GM12878 (cell line): ENCODE measurements at regions not wholly inside any gene's neighbourhood (a gene's known extent, or its start where the extent isn't known, plus 50 kb on each side); places are given as distances from the start of the nearest gene placed in this dataset.

Source experiments
- ATAC-seq: fragments of 200-7000 bp; cut with Tn5 transposase; 3 replicates; pipeline ENCODE4 v1.9.1; 2020; ENCODE audit warnings: mild to moderate bottlenecking, moderate library complexity
- BruUV-seq: library from RNA; stranded (reverse); fragments of 400-500 nt; replicated peaks from 2 replicates; lab custom pipeline; 2021; lab: Mats Ljungman, UMichigan
- CTCF ChIA-PET: fragments of 300-600 bp; sonication (Branson Sonifier 250); formaldehyde crosslinking; extraction: SDS; loops from one replicate; lab custom pipeline; 2021; ENCODE audit warnings: inconsistent platforms; lab: Yijun Ruan, JAX
- POLR2A ChIA-PET: fragments of 350-600 bp; formaldehyde crosslinking; extraction: SDS; loops from one replicate; lab custom pipeline; 2021; ENCODE audit warnings: inconsistent platforms; lab: Charles Lee
- RAD21 ChIA-PET: fragments of 300-600 bp; sonication (Branson Sonifier 250); formaldehyde crosslinking; loops from one replicate; lab custom pipeline; 2023; ENCODE audit warnings: antibody characterized with exemption; ENCODE audit not compliant: unreplicated experiment; lab: Charles Lee
- SMC1A ChIA-PET: fragments of 300-600 bp; sonication (Branson Sonifier 250); formaldehyde crosslinking; loops from one replicate; lab custom pipeline; 2023; ENCODE audit not compliant: unreplicated experiment, uncharacterized antibody; lab: Charles Lee
- DNase-seq: peaks from one replicate; pipeline ENCODE4 v3.0.0-alpha.2; 2011; ENCODE audit warnings: low read depth, low spot score
- FAIRE-seq: peaks from 3 replicates; lab custom pipeline; 2011; peaks lifted over from hg19 to GRCh38; lab: Jason Lieb, UNC
- H2AFZ ChIP-seq: 2 replicates; pipeline ENCODE4 v1.6.0; 2011; ENCODE audit warnings: low read depth, low read length, control low read depth; ENCODE audit not compliant: control insufficient read depth
- H3K27ac ChIP-seq: 2 replicates; pipeline ENCODE4 v1.5.1; 2011; ENCODE audit warnings: control low read depth; ENCODE audit not compliant: control insufficient read depth, insufficient read depth
- H3K27me3 ChIP-seq, 2 experiments: replicated peaks in 1 of 2; 2 replicates each; pipeline versions ENCODE4 v1.6.0 to v1.6.1; 2011; ENCODE audit warnings: low read length in 1 of 2; ENCODE audit not compliant: control insufficient read depth in 2 of 2, insufficient read depth in 2 of 2
- H3K36me3 ChIP-seq, 2 experiments: 2 replicates each; pipeline ENCODE4 v1.5.1; 2011; ENCODE audit warnings: low read length in 1 of 2; ENCODE audit not compliant: control insufficient read depth in 2 of 2, insufficient read depth in 2 of 2
- H3K4me1 ChIP-seq: 2 replicates; pipeline ENCODE4 v1.6.1; 2011; ENCODE audit warnings: mild to moderate bottlenecking, low read length, moderate library complexity, mixed read lengths; ENCODE audit not compliant: control insufficient read depth, insufficient read depth
- H3K4me2 ChIP-seq: 2 replicates; pipeline ENCODE4 v1.6.0; 2011; ENCODE audit warnings: control low read depth; ENCODE audit not compliant: control insufficient read depth, insufficient read depth
- H3K4me3 ChIP-seq: fragments of 200-600 bp; sonication (generic); 2 replicates; pipeline ENCODE4 v1.5.1; 2016
- H3K79me2 ChIP-seq: 2 replicates; pipeline ENCODE4 v1.6.0; 2011; ENCODE audit warnings: low read length; ENCODE audit not compliant: control insufficient read depth, insufficient read depth
- H3K9ac ChIP-seq: 2 replicates; pipeline ENCODE4 v1.8.0; 2011; ENCODE audit warnings: low read length, control low read depth, mixed read lengths; ENCODE audit not compliant: control insufficient read depth, insufficient read depth
- H3K9me3 ChIP-seq: replicated peaks from 3 replicates; pipeline ENCODE4 v1.5.1; 2011; ENCODE audit warnings: mild to moderate bottlenecking, low read length; ENCODE audit not compliant: control insufficient read depth, insufficient read depth
- H4K20me1 ChIP-seq: 2 replicates; pipeline ENCODE4 v1.6.0; 2011; ENCODE audit not compliant: control insufficient read depth, insufficient read depth
- BCL11A ChIP-seq: IDR thresholded peaks from 2 replicates; pipeline ENCODE4 v1.6.1; 2011; ENCODE audit warnings: low read depth, low read length
- BCLAF1 ChIP-seq: fragments of 450-650 bp; IDR thresholded peaks from 2 replicates; pipeline ENCODE4 v1.6.1; 2017; ENCODE audit warnings: antibody characterized with exemption, mild to moderate bottlenecking, moderate library complexity
- CHD1 ChIP-seq: IDR thresholded peaks from 2 replicates; pipeline ENCODE4 v1.6.1; 2012; ENCODE audit warnings: low read depth, low read length, improper control_type of control experiment
- NKRF ChIP-seq: fragments of 450-650 bp; conservative IDR thresholded peaks from 2 replicates; pipeline ENCODE4 v1.6.1; 2017; ENCODE audit warnings: mild to moderate bottlenecking, moderate library complexity
- NR2C1 ChIP-seq: fragments of 450-650 bp; IDR thresholded peaks from 2 replicates; pipeline ENCODE4 v1.6.1; 2017; ENCODE audit warnings: antibody characterized with exemption, mild to moderate bottlenecking, moderate library complexity
- PKNOX1 ChIP-seq: fragments of 450-650 bp; IDR thresholded peaks from 2 replicates; pipeline ENCODE4 v1.6.1; 2016; ENCODE audit warnings: mild to moderate bottlenecking
- SMC3 ChIP-seq: IDR thresholded peaks from 2 replicates; pipeline ENCODE4 v1.6.1; 2011; ENCODE audit warnings: low read length, improper control_type of control experiment, borderline replicate concordance
- YY1 ChIP-seq: IDR thresholded peaks from 2 replicates; pipeline ENCODE4 v1.6.1; 2011; ENCODE audit warnings: low read depth, mild to moderate bottlenecking, low read length
- ZZZ3 ChIP-seq: IDR thresholded peaks from 2 replicates; pipeline ENCODE4 v1.6.1; 2011; ENCODE audit warnings: low read depth; ENCODE audit not compliant: control insufficient read depth, insufficient read length
- WGBS: methylation state at CpG from one replicate; pipeline ENCODE4 v1.1.6; 2016; ENCODE audit warnings: low lambda C conversion rate; ENCODE audit not compliant: insufficient replicate concordance, insufficient coverage; ENCODE audit errors: missing lambda C conversion rate; 5-methylcytosine and 5-hydroxymethylcytosine counted together
- in situ Hi-C: fragments of 300-500 bp; cut with MboI; formaldehyde crosslinking; loops from 9 replicates; pipeline ENCODE4 v1.14.3; 2018; ENCODE audit warnings: mixed read lengths
- intact Hi-C: fragments of 100-400 bp; cut with micrococcal nuclease; formaldehyde crosslinking; loops from one replicate; pipeline ENCODE4 v1.14.2; 2022; ENCODE audit not compliant: unreplicated experiment

DNA sequence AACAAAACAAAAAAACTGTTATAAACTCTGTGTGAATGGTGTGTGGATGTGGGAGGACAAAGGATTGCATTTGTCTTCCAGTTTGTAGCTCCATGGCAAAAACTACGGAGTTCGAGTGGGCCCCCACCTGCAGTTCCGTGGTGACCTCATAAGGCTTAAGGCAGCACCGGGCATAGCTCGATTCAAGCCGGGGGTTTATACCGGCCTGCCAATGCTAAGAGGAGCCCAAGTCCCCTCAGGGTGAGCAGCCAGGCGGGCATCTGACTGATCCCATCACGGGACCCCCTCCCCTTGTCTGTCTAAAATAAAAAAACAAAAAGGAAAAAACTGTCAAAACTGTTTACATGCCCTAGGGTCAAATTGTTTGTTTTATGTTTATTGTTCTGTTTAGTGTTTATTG lies 463.2 kb upstream of the HTR1E start:
- TF ChIP-seq BCL11A (no peak), NR2C1 (no peak), YY1 (no peak), BCLAF1 (no peak), CHD1 (no peak), SMC3 (no peak), ZZZ3 (no peak), NKRF (no peak), PKNOX1 (no peak)
- TF ChIP-seq, all 136 proteins: peak for 0
- WGBS: 28% methylated on average over 9 of the region's 9 CpGs
- Histone ChIP-seq H3K4me2 (no peak overlapping the region), H3K4me1 (no peaks in the 10 kb centered on the region), H3K36me3 (no peaks in the 10 kb centered on the region), H4K20me1 (no peaks in the 10 kb centered on the region), H3K27ac (no peak overlapping the region), H3K9me3 (no peaks in the 10 kb centered on the region), H2AFZ (no peak overlapping the region), H3K27me3 (no peaks in the 10 kb centered on the region), H3K4me3 (no peak overlapping the region), H3K9ac (no peak overlapping the region), H3K79me2 (no peaks in the 10 kb centered on the region)
- in situ Hi-C loops: no loop called here
- ChIA-PET SMC1A (no interaction called here), POLR2A (no interaction called here), CTCF (no interaction called here), RAD21 (no interaction called here)
- ATAC-seq: no peak
- no TSS peak for BruUV-seq
- no peak for FAIRE-seq
- no peak for DNase-seq
- intact Hi-C loops: no loop called here
